WERI-Rb-1 (cell line): ENCODE measurements at regions not wholly inside any gene's neighbourhood (a gene's known extent, or its start where the extent isn't known, plus 50 kb on each side); places are given as distances from the start of the nearest gene placed in this dataset.
"Not testable (repeated sequence)": the region's sequence is repeated elsewhere in the genome, so short reads cannot be mapped to it uniquely, and the experiment has no call there.

Source experiments
- DNase-seq: peaks from one replicate; pipeline ENCODE4 v3.0.0-alpha.2; 2020
- H3K27ac ChIP-seq: fragments of 250-450 bp; sonication (Bioruptor Pico); 2 replicates; pipeline ENCODE4 v1.5.1; 2020; ENCODE audit warnings: mild to moderate bottlenecking, moderate library complexity
- H3K27me3 ChIP-seq: fragments of 250-450 bp; sonication (Bioruptor Pico); 2 replicates; pipeline ENCODE4 v1.5.1; 2021; ENCODE audit warnings: mild to moderate bottlenecking, low read depth, moderate library complexity; ENCODE audit not compliant: insufficient read depth, severe bottlenecking
- H3K36me3 ChIP-seq: fragments of 250-450 bp; sonication (Bioruptor Pico); 2 replicates; pipeline ENCODE4 v1.5.1; 2020; ENCODE audit warnings: mild to moderate bottlenecking, moderate library complexity
- H3K4me3 ChIP-seq: 2 replicates; pipeline ENCODE4 v1.5.1; 2011; ENCODE audit warnings: low read depth, mild to moderate bottlenecking, control low read depth, low read length
- H3K9me3 ChIP-seq: fragments of 250-450 bp; sonication (Bioruptor Pico); 2 replicates; pipeline ENCODE4 v1.5.1; 2021; ENCODE audit warnings: mild to moderate bottlenecking, moderate library complexity; ENCODE audit not compliant: severe bottlenecking
- CTCF ChIP-seq: IDR thresholded peaks from 2 replicates; pipeline ENCODE4 v1.5.1; 2011; ENCODE audit warnings: low read depth, mild to moderate bottlenecking, control low read depth, inconsistent platforms, low read length

GRCh38 chr4:104302731-104303130 lies 192.0 kb downstream of the CXXC4 start:
- Histone ChIP-seq H3K4me3 (no peak overlapping the region), H3K27ac (no peak overlapping the region), H3K27me3 (no peaks in the 10 kb centered on the region), H3K36me3 (no peaks in the 10 kb centered on the region), H3K9me3 (no peaks in the 10 kb centered on the region)
- TF ChIP-seq CTCF = no peak
- no peak for DNase-seq

GRCh38 chr4:104294811-104295210 lies 199.9 kb downstream of the CXXC4 start:
- no peak for TF ChIP-seq CTCF
- Histone ChIP-seq H3K9me3 (no peaks in the 10 kb centered on the region), H3K27me3 (no peaks in the 10 kb centered on the region), H3K36me3 (no peaks in the 10 kb centered on the region), H3K27ac (no peak overlapping the region), H3K4me3 (no peak overlapping the region)
- DNase-seq = no peak

GRCh38 chr4:104286867-104287266 lies 207.8 kb downstream of the CXXC4 start:
- no peak for TF ChIP-seq CTCF
- Histone ChIP-seq H3K27me3 (no peaks in the 10 kb centered on the region), H3K36me3 (no peaks in the 10 kb centered on the region), H3K4me3 (no peak overlapping the region), H3K27ac (no peak overlapping the region), H3K9me3 (no peaks in the 10 kb centered on the region)
- no peak for DNase-seq

- Histone ChIP-seq H3K27ac (no peak overlapping the region), H3K27me3 (no peaks in the 10 kb centered on the region), H3K4me3 (no peak overlapping the region), H3K36me3 (no peaks in the 10 kb centered on the region), H3K9me3 (no peaks in the 10 kb centered on the region)
- DNase-seq = no peak
- TF ChIP-seq CTCF = no peak
These were observed 211.4 kb downstream of the CXXC4 start for GRCh38 chr4:104283303-104283702.

- Histone ChIP-seq H3K4me3 (no peak overlapping the region), H3K27me3 (no peaks in the 10 kb centered on the region), H3K27ac (no peak overlapping the region), H3K36me3 (no peaks in the 10 kb centered on the region), H3K9me3 (no peaks in the 10 kb centered on the region)
- TF ChIP-seq CTCF = no peak
- DNase-seq = no peak
These were observed 214.9 kb downstream of the CXXC4 start for GRCh38 chr4:104279744-104280143.

GRCh38 chr4:104272966-104273365 lies 221.7 kb downstream of the CXXC4 start:
- no peaks in the 10 kb centered on the region for H3K36me3 ChIP-seq
- no peaks in the 10 kb centered on the region for H3K9me3 ChIP-seq
- H3K4me3 ChIP-seq = no peak overlapping the region
- TF ChIP-seq CTCF = no peak
- H3K27ac ChIP-seq = no peak overlapping the region
- no peaks in the 10 kb centered on the region for H3K27me3 ChIP-seq
- no peak for DNase-seq

- H3K27me3 ChIP-seq, H3K36me3 ChIP-seq, DNase-seq, H3K27ac ChIP-seq, H3K4me3 ChIP-seq, H3K9me3 ChIP-seq: not testable (repeated sequence)
These were observed 225.1 kb downstream of the CXXC4 start for GRCh38 chr4:104269603-104270002.
